ENCODE measurements at regions not wholly inside any gene's neighbourhood (a gene's known extent, or its start where the extent isn't known, plus 50 kb on each side); places are given as distances from the start of the nearest gene placed in this dataset.

DNA sequence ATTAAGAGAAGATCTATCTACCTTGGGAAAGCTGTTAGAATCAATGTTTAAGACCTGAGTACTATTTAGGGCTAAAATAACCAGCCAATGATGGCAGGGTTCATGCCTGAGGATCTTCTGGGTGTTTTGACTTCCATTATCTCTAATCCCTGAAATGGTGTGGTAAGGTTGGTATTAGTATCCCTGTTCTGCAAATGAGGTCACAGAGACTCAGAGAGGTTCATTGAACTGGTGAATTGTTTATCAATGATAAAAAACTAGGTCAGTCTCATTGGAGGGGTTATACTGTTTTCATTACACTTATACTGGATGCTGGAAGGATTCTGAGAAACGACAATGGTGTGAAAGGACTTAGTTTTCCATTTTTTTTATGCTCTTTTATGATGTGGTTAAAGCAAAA lies 264.8 kb downstream of the KLF5 start:
- TF ChIP-seq SIN3A (IDR thresholded peaks at IDR 0.05; ENCODE audit: borderline replicate concordance, insufficient read depth, low read depth, low read length) (no peak), CTCF (IDR thresholded peaks at IDR 0.05) (no peak), REST (IDR thresholded peaks at IDR 0.05; ENCODE audit: insufficient read depth in 1 of 2, low read depth in 2 of 2, low read length in 1 of 2) (no peak), TCF7L2 (IDR thresholded peaks at IDR 0.05; ENCODE audit: low read depth, low read length) (no peak)
